ENCODE measurements at regions not wholly inside any gene's neighbourhood (a gene's known extent, or its start where the extent isn't known, plus 50 kb on each side); places are given as distances from the start of the nearest gene placed in this dataset.

GRCh38 chr9:22244139-22245011, 202.2 kb upstream of the DMRTA1 start:
- ChIA-PET CTCF (interaction anchor here (0.6 to 1.5 kb wide), 14 partner anchors 13 to 439 kb away, joined by 3 to 13 read pairs (median 4); no protein-coding TSS in a partner anchor), POLR2A (ENCODE audit: low non-redundant PET) (no interaction called here)
- TF ChIP-seq CTCF (conservative IDR thresholded peaks at IDR 0.05; ENCODE audit: low read depth): peak; percentile 91
- peak; percentile 47 for DNase-seq (ENCODE audit: low spot score)
- H3K27ac ChIP-seq: no peak overlapping the region

GRCh38 chr9:22255337-22255736, 191.3 kb upstream of the DMRTA1 start:
- ChIA-PET POLR2A (ENCODE audit: low non-redundant PET) (no interaction called here), CTCF (interaction anchor here (0.6 kb wide), 1 partner anchor 47 kb away, joined by 4 read pairs; no protein-coding TSS in a partner anchor)
- no peak overlapping the region for H3K27ac ChIP-seq
- no peak for DNase-seq (ENCODE audit: low spot score)
- TF ChIP-seq CTCF (conservative IDR thresholded peaks at IDR 0.05; ENCODE audit: low read depth): no peak

- ChIA-PET POLR2A (ENCODE audit: low non-redundant PET) (no interaction called here), CTCF (interaction anchor here (1.6 kb wide), 1 partner anchor 12 kb away, joined by 3 read pairs; no protein-coding TSS in a partner anchor)
- H3K27ac ChIP-seq: peak overlapping the region; percentile 95
- no peak for DNase-seq (ENCODE audit: low spot score)
- TF ChIP-seq CTCF (conservative IDR thresholded peaks at IDR 0.05; ENCODE audit: low read depth): no peak
Measured at GRCh38 chr9:22256381-22256780, 190.2 kb upstream of the DMRTA1 start.

- TF ChIP-seq CTCF (conservative IDR thresholded peaks at IDR 0.05; ENCODE audit: low read depth): no peak
- POLR2A ChIA-PET (ENCODE audit: low non-redundant PET): no interaction called here
- CTCF ChIA-PET: interaction anchor here (0.6 to 1.6 kb wide), 2 partner anchors 13 to 113 kb away, joined by 3 read pairs; no protein-coding TSS in a partner anchor
- peak overlapping the region; percentile 95 for H3K27ac ChIP-seq
- DNase-seq (ENCODE audit: low spot score): peak; percentile 74
Measured at GRCh38 chr9:22257026-22257816, 189.4 kb upstream of the DMRTA1 start.

GRCh38 chr9:22265038-22265437, 181.6 kb upstream of the DMRTA1 start:
- ChIA-PET POLR2A (ENCODE audit: low non-redundant PET) (no interaction called here), CTCF (no interaction called here)
- no peak for TF ChIP-seq CTCF (conservative IDR thresholded peaks at IDR 0.05; ENCODE audit: low read depth)
- H3K27ac ChIP-seq: no peak overlapping the region
- DNase-seq (ENCODE audit: low spot score): no peak

- no peak for TF ChIP-seq CTCF (conservative IDR thresholded peaks at IDR 0.05; ENCODE audit: low read depth)
- no peak for DNase-seq (ENCODE audit: low spot score)
- CTCF ChIA-PET: no interaction called here
- POLR2A ChIA-PET (ENCODE audit: low non-redundant PET): no interaction called here
- no peak overlapping the region for H3K27ac ChIP-seq
Measured at GRCh38 chr9:22265534-22265933, 181.1 kb upstream of the DMRTA1 start.
